HG03460 (cell line): ENCODE measurements at regions not wholly inside any gene's neighbourhood (a gene's known extent, or its start where the extent isn't known, plus 50 kb on each side); places are given as distances from the start of the nearest gene placed in this dataset.
"Not testable (repeated sequence)": the region's sequence is repeated elsewhere in the genome, so short reads cannot be mapped to it uniquely, and the experiment has no call there.

Experiments used
- ATAC-seq: cut with Tn5 transposase; IDR thresholded peaks from one replicate; pipeline ENCODE4 v1.9.1; 2021; ENCODE audit not compliant: unreplicated experiment

DNA sequence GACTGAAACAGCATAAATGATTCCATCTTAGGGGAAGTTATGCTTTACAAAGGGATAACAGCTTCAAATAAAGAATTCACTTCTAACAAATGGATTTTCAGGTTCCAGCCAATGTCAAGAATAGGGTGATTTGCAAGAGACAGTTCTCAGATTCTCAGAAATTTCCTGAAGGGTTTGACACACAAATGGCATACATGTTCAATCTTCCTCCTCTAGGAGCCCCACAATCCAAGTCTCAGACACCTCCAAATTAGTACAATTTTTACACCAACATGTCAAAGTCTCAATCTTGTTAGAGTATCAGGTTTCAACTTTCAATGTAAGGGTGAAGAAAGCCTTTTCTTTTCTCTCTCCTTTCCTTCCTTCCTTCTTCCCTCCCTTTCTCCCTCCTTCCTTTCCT is 996.6 kb downstream of the TLE1 start:
- ATAC-seq = no peak

DNA sequence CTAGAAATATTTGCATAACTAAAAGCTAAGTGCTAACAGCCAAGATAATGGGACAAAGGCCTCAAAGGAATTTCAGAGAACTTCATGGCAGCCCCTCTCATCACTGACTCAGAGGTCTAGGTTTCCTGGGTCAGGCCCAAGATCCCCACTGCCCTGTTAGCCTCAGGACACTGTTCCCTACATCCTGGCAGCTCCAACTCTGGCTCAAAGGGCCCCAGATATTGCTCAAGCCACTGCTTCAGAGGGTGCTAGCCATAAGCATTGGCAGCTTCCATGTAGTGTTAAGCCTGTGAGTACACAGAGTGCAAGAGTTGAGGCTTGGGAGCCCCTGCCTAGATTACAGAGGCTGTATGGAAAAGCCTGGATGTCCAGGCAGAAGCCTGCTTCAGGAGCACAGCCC is 998.1 kb downstream of the TLE1 start:
- no peak for ATAC-seq

DNA sequence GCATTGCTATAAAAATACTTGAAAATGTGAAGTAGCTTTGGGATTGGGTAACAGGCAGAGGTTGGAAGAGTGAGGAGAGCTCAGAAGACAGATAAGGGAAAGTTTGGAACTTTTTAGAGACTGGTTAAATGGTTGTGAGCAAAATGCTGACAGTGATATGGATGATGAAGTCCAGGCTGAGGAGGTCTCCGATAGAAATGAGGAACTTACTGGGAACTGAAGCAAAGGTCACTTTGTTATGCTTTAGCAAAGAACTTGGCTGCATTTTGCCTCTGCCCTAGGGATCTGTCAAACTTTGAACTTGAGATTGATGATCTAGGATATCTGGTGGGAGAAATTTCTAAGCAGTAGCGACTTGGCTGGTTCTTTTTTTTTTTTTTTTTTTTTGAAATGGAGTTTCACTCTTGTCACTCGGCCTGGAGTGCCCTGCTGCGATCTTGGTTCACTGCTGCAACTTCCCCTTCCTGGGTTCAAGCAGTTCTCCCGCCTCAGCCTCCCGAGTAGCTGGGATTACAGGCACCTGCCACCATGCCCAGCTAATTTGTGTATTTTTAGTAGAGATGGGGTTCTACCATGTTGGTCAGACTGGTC is 998.9 kb downstream of the TLE1 start:
- ATAC-seq = no peak

DNA sequence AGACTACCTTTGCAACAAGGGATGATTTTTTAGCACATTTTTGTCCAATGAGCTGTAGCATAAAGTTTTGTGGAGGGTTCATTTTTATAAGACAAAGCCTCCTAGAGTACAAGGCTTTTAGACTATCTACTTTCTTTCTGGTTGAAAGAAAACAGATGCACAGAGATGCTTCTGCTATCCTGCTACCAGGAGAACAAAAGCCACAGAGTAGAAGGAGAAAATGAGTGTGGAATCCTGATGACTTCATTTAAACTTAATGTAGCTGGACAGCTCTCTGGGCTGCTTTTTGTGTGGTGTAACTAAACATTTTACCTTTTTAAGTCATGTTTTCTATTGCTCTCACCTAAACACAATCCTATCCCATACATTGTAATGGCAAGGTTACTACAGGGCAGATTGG is 1009.4 kb downstream of the TLE1 start:
- ATAC-seq = no peak

DNA sequence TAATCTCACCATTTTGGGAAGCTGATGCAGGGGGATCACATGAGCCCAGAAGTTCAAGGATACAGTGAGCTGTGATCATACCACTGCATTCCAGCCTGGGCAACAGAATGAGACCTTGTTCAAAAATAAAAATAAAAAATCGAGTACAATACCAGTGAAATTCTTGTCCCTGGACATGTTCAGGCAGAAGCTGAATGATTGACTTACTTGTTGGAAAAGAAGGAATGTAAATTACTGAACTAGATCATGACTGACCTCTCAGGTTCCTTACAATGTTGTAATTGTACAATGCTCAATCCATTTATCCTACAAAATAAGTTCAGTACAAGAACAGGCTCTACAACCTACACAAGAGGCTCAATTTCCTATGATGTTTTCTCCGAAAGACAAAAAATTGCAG is 1010.4 kb downstream of the TLE1 start:
- ATAC-seq = no peak

DNA sequence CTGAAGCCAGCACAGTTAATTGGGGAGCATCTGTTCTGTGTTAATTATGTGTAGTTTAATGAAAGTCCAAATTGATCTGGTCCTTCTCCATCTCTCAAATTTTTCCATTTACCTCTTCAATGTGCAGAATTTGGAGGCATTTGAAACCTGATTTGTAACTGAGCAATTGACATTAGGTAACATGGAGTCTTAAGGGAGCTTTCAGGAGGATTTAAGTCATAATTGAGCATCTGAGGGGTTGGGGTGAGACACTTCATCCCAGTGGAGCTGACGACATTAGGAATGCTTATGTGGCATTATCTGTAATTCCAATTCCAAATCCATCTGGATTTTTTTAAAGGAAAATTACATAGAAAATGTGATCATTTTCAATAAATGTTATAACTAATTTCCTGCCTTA is 1015.9 kb downstream of the TLE1 start:
- ATAC-seq = no peak

DNA sequence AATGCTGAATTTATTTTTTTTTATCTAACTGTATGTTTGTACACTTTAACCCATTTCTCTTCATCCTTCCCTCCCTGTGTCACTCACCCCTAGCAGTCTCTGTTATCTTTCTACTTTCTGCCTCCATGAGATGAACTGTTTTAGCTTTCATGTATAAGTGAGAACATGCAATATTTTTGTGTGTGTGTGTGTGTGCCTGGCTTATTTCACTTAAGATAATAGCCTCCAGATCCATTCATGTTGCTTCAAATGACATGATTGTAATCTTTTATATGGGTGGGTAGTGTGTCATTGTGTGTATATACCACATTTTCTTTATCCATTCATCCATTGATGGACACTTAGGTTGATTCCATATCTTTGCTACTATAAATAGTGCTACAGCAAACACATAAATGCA is 1023.9 kb downstream of the TLE1 start:
- no peak for ATAC-seq

DNA sequence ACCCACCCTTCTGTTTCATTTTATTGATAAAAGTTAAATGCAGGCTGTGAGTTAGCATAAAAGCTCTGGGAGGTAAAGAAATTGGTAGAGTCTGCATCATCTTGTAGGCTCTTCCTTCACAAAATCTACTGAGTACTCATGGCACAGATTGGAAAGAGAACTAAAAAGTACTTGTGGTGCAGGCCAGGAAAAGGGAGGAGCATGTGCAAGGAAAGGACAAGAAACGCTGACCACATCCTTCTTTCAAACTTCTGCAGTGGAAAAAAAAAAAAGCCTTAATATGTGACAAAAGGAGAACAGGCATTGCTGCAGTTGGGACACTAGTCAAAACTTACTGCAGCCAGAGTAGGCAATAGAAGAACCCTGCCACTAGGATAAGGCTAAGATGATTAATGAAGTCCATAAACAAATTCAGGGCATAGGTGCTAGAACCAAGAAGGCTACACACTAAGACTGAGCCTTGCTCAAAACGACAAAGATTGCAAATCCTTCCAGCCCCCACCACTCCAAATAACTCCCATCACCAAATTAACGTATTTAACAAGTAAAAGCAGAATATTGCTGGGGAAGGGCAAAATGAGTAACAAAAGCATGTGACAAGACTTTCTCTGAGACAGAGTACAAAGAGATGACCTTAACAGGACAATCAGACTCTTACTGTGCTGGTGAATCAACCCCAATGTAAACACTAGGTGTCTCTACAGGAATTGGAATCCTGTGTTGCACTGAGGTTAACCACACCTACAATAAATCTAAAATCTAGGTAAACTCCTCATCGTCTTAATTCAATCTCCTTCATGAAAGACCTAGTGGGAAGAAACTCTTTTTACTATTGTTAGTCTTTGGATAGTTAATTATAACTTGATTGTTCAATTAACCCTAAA is 1024.8 kb downstream of the TLE1 start:
- ATAC-seq = no peak

DNA sequence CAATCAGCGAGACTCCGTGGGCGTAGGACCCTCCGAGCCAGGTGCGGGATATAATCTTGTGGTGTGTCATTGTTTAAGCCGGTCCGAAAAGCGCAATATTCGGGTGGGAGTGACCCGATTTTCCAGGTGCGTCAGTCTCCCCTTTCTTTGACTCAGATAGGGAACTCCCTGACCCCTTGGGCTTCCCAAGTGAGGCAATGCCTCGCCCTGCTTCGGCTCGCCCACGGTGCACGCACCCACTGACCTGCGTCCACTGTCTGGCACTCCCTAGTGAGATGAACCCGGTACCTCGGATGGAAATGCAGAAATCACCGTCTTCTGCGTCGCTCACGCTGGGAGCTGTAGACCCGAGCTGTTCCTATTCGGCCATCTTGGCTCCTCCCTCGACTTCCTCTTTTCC is 1029.6 kb downstream of the TLE1 start:
- not testable (repeated sequence) for ATAC-seq

DNA sequence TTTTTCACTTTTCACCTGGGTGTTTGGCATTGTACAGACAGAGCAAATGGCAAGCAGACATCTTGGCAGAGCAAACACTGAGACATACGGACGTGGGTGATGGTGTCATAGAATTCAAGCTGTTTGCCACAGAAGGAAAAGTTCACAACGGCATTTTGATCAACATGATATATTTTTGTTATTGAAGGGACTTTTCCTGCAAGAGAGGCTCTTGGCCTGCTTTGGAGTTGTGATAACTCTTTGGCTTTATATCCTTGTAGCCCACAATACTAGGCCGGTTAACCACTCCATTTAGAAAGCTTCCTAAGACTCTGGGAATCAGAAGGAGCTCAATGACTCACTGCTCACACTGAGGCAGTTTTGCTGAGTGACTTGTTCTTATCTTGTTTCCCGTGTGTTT is 1038.3 kb downstream of the TLE1 start:
- ATAC-seq = no peak

DNA sequence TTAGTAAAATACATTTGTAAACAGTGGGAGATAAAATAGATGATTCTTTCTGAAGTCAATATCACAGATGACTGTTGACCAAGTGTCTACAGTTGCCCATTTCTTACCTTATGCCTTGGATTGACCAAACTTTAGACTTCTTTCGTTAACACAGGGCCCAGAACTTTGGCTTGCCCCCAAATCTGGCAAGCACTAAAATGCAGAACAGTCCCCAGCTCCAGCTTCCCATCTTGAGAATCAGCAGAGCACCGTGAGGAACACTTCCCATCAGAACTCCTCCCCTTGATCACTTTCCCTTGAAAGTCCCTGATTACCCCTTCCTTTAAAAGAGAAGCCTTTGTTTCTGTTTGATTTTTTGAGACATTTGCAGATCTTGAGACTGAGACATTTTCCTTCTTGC is 1039.9 kb downstream of the TLE1 start:
- no peak for ATAC-seq

DNA sequence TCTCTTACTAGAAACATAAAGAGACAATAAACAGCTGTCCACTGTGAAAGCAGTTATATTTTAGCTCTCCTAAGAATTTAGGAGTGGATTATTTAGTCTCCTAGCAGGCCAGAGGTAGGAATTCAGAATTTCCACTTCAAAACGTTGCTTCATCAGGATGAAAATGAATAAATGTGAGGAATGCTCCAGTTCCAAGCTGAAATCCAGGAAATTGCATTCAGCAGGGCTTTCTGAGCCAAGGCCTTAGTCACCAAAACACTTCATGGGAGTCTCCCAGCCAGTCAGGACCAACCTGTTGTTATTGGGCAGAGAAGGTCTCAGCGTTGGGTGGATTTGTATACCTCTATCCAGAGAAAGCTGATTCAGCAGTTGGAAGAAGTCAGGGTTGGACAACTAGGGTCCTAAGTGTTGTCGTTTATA is 1040.3 kb downstream of the TLE1 start:
- no peak for ATAC-seq

DNA sequence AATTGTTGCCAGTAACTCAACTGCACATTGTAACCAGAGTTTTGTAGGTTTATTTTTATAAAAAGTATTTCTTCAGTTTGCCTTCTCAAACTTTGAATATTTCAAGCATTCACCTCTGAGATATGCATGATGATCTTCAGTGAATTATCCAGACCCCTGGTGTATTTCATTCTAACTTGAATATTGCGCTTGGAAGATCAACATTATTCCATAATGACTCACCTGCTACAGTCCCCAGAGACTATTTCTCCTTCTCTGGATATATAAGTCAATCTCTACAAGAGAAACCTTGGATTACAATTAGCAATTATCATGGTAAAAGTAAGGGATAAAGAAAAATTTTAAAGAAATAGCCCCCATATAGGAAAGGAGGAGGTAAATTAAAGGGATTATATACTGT is 1041.0 kb downstream of the TLE1 start:
- ATAC-seq = no peak

DNA sequence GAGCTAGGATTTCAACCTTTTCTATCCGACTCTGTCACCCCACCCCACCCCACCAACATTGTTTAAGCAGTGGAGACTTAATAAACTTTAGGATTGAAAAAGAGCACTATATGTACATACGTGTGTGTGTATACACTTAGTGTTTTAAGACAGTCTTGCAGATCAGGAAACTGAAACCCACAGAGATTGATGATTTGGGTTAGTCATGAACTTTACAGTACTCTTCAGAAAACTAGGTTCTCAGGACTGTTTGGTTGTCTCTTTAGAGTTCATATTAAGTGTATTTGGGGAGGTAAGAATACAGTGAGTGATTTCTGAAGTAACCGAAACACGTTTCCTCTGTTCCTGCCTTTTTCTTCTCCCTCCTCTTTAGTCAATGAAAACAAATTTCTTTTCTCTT is 1043.1 kb downstream of the TLE1 start:
- no peak for ATAC-seq

DNA sequence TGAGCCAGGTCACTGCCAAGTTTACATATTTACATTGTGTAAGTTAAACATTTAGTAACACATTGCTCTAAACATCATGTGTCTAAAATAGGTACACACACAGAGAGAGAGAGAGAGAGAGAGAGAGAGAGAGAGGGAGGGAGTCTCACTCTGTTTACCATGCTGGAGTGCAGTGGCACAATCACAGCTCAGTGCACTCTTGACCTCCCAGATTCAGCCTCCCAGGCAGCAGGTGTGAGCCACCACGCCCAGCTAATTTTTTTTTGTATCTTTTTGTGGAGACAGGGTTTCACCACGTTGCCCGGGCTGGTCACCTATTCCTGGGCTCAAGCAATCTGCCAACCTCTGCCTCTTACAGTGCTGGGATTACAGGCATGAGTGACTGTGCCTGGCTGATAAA is 1045.3 kb downstream of the TLE1 start:
- ATAC-seq = no peak

DNA sequence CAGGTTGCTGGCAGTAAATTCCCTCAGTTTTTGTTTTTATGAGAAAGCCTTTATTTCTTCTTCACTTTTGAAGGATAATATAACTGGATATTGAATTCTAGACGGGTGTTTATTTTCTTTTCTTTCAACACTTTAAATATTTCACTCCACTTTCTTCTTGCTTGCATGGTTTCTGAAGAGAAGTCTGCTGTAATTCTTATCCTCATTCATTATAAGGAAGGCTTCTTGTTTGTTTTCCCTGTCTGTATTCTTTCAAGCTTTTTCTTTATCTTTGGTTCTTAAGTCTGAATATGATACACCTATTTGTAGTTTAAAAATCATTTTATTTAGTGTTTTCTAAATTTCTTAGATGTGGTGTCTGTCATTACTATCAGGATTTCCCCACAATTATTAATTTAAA is 1054.3 kb downstream of the TLE1 start:
- ATAC-seq = no peak

DNA sequence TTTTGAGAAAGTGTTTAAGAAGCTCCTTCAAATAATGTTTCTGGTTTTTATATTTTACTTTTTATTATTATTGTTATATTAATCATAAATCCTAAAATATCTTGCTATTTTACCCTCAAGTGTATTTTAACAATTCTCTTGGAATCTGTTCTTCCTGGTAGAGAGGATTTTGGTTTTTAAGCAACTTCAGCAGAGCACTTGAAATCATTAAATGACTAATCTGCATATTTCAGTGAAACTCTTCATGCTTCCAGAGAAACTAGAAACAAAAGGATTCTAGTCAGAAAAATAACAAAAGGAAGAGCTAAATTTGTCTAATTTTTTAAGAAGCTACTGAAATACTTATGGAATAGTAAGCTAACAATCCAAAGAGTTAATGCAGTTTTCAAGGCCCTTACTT is 1057.3 kb downstream of the TLE1 start:
- no peak for ATAC-seq

DNA sequence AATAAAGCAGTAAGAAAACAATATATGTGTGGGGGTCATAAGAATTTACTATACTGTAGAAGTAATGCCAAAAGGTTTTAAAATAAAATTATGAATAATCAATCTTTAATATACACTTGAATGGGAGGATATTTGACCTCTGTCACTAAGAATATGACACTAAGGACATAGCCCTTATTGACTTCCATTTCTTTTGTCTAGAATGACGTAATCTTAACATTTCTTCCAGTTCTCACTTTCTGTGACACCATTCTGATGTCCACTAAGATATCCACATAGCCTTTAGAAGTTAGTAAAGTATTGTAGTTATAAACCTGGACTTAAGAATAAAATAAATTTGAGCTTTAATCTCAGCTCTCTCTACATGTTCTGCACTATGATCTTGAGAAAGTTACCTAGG is 1050.7 kb downstream of the TLE4 start:
- ATAC-seq = no peak

DNA sequence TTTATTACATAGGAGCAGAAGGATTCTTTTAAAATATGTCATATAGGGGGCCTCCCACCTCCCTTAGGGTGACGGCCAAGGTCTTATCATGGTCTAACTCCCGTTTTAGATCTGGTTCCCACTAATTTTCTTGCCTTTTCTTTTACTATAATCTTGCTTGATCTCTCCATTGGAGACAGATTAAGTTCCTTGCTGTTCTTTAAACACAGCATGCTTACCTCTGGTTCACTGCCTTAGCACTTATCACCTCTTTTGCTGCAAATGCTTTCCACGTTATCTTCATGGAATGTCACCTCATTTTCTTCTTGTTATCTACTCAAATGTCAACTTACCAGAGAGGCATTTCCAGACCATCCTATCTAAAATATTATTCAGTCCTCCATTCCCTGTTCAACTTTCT is 1047.6 kb downstream of the TLE4 start:
- no peak for ATAC-seq

DNA sequence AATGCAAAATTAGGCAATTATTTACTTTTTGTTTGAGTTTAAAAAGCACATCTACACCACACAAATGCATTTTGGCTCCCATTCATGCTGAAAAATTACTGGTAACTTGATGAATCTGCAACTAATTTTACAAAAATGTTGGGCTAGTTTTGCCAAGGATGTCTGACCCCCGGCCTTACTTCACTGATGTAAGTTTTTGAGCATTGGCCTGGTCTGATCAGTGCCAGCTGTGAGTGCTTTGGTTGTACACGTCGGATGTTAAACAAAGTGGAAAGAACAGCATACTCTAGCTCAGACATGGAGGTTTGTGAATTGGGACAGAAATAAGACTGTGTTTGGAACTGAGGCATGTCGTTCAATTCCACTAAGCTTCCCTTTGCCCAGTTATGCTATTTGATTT is 1044.2 kb downstream of the TLE4 start:
- ATAC-seq = no peak

DNA sequence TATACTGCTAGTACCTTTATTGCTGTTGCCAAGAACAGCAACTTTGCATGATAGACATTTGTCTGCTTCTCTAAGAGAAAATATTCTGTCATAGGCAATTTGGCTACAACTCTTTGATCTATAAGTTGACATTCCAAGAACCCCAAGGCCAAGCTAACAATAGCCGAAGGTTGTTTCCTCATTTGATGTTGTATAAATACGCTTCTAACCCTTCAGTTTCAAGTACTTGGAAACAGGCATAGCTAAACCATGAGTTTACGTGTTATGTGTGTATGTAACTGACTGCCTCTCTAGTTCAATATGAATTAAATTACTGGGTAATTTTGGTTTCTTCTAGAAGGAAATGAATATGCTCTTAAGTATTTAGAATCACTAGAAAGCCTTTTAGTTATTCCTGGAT is 1034.0 kb downstream of the TLE4 start:
- no peak for ATAC-seq

DNA sequence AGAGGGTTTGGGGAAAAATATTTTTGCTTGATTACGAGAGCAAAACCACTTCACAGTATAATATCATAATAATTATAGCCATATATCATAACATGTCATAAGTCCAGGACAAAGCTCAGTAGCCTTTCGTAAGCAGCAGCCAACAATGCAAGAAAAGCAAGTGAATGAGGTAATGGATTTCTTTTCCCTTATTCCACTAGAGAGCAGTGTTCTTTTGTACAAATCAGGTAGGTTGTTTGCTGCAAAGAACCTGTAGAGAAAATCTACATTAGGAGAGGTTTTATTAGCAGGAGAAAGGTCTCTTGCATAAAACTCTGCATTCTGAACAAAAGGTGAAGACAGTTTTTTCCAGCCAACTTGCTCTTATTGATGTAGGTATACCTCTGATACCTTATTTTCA is 1033.4 kb downstream of the TLE4 start:
- no peak for ATAC-seq

DNA sequence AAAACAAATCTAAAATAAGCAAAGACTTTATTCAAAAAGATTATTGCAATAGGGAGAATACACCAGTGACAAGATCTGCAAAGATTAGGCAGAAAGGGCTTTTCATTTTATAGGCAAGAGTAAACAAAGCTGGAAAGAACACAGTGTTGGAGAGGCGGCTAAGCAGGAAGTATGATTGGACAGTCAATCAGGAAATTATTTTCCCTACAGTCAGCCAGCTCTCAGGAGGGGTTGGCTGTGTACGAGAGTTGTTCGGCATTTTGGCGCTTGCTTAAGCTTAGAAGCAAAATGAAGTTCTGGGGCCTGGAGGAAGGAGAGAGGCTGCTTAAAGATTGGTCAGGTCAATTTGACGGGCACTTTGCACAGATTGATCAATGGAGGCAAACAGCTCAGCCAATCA is 1030.5 kb downstream of the TLE4 start:
- ATAC-seq = no peak
